H1 (cell line): ENCODE measurements at regions not wholly inside any gene's neighbourhood (a gene's known extent, or its start where the extent isn't known, plus 50 kb on each side); places are given as distances from the start of the nearest gene placed in this dataset.
A peak's percentile ranks its signal among the peaks of the same experiment; 100 is the strongest.

Experiments
- CTCF ChIA-PET: fragments of 300-600 bp; sonication (Branson Sonifier 250); formaldehyde crosslinking; loops from one replicate; lab custom pipeline; 2021; ENCODE audit not compliant: partially characterized antibody; lab: Charles Lee
- POLR2A ChIA-PET: fragments of 300-600 bp; sonication (Branson Sonifier 250); formaldehyde crosslinking; loops from one replicate; lab custom pipeline; 2021; ENCODE audit warnings: inconsistent platforms; ENCODE audit not compliant: partially characterized antibody; lab: Charles Lee
- DNase-seq, 2 experiments: peaks; one replicate each; pipeline versions ENCODE4 v3.0.0 to v3.0.0-alpha.2; 2010 to 2022; ENCODE audit warnings: low spot score in 2 of 2, low read depth in 1 of 2, mixed read lengths in 1 of 2
- FAIRE-seq: peaks from 2 replicates; lab custom pipeline; 2011; peaks lifted over from hg19 to GRCh38; lab: Jason Lieb, UNC
- H2AFZ ChIP-seq: 2 replicates; pipeline ENCODE4 v1.8.1; 2012; ENCODE audit warnings: low read length, inconsistent platforms
- H2AK5ac ChIP-seq: 2 replicates; pipeline ENCODE4 v1.6.1; 2013; ENCODE audit warnings: low read depth, low read length
- H2BK120ac ChIP-seq: replicated peaks from 2 replicates; pipeline ENCODE3; 2013; ENCODE audit warnings: low read depth, low read length, inconsistent platforms
- H2BK12ac ChIP-seq: 2 replicates; pipeline ENCODE4 v1.6.1; 2013; ENCODE audit warnings: low read depth, low read length
- H2BK15ac ChIP-seq: 2 replicates; pipeline ENCODE4 v1.6.1; 2013; ENCODE audit warnings: low read length
- H2BK20ac ChIP-seq: 2 replicates; pipeline ENCODE4 v1.6.1; 2013; ENCODE audit warnings: low read length
- H2BK5ac ChIP-seq: 2 replicates; pipeline ENCODE4 v1.6.1; 2013; ENCODE audit warnings: low read depth, low read length
- H3K14ac ChIP-seq: 2 replicates; pipeline ENCODE4 v1.6.1; 2013; ENCODE audit warnings: inconsistent platforms; ENCODE audit not compliant: insufficient read length
- H3K18ac ChIP-seq: 2 replicates; pipeline ENCODE4 v1.6.1; 2013; ENCODE audit warnings: low read length; ENCODE audit errors: extremely low read depth
- H3K23ac ChIP-seq: 2 replicates; pipeline ENCODE4 v1.6.1; 2013; ENCODE audit warnings: inconsistent platforms; ENCODE audit not compliant: insufficient read length
- H3K23me2 ChIP-seq: 2 replicates; pipeline ENCODE4 v1.6.1; 2013; ENCODE audit warnings: low read depth, low read length
- H3K27ac ChIP-seq: 2 replicates; pipeline ENCODE4 v1.6.1; 2011; ENCODE audit warnings: low read depth, low read length, inconsistent platforms
- H3K27me3 ChIP-seq, 4 experiments: replicated peaks in 1 of 4; 1 replicate in 1 of 4; 2 replicates in 3 of 4; pipeline versions ENCODE4 v1.6.1 to v1.8.1; 2011 to 2013; ENCODE audit warnings: low read length in 3 of 4, mild to moderate bottlenecking in 3 of 4, inconsistent platforms in 2 of 4, mixed read lengths in 2 of 4, moderate library complexity in 1 of 4; ENCODE audit not compliant: control insufficient read depth in 3 of 4, insufficient read depth in 3 of 4; ENCODE audit errors: extremely low read depth in 1 of 4
- H3K36me3 ChIP-seq, 4 experiments: 2 replicates each; pipeline versions ENCODE4 v1.6.1 to v1.8.1; 2011 to 2013; ENCODE audit warnings: mild to moderate bottlenecking in 4 of 4, low read length in 3 of 4, moderate library complexity in 2 of 4, control low read depth in 1 of 4, inconsistent platforms in 1 of 4; ENCODE audit not compliant: insufficient read depth in 4 of 4, control insufficient read depth in 2 of 4
- H3K4ac ChIP-seq: replicated peaks from 2 replicates; pipeline ENCODE3; 2013; ENCODE audit warnings: low read length, low read depth, mixed read lengths, inconsistent platforms; ENCODE audit not compliant: insufficient read length
- H3K4me1 ChIP-seq, 4 experiments: replicated peaks in 1 of 4; 1 replicate in 1 of 4; 2 replicates in 3 of 4; pipeline versions ENCODE4 v1.6.1 to v1.8.1; 2011 to 2013; ENCODE audit warnings: low read length in 3 of 4, inconsistent platforms in 2 of 4, mixed read lengths in 1 of 4; ENCODE audit not compliant: insufficient read depth in 4 of 4, control insufficient read depth in 3 of 4
- H3K4me2 ChIP-seq, 2 experiments: 2 replicates each; pipeline versions ENCODE4 v1.6.1 to v1.8.1; 2011 to 2013; ENCODE audit warnings: low read depth in 2 of 2, low read length in 2 of 2, control low read depth in 1 of 2, inconsistent platforms in 1 of 2, mild to moderate bottlenecking in 1 of 2; ENCODE audit not compliant: insufficient read depth in 1 of 2
- H3K4me3 ChIP-seq, 4 experiments: fragments of 200-600, 300-600 bp in 1 of 4; sonication (generic), shearing (Covaris generic), sonication (Bioruptor Twin) in 1 of 4; 2 replicates each; pipeline versions ENCODE4 v1.5.1 to v1.8.1; 2011 to 2016; ENCODE audit warnings: low read length in 4 of 4, low read depth in 3 of 4, control low read depth in 2 of 4, inconsistent platforms in 2 of 4, mild to moderate bottlenecking in 2 of 4, mixed read lengths in 1 of 4, moderate library complexity in 1 of 4; ENCODE audit not compliant: insufficient read depth in 2 of 4; ENCODE audit errors: extremely low read depth in 1 of 4
- H3K56ac ChIP-seq: replicated peaks from 2 replicates; pipeline ENCODE3; 2013; ENCODE audit warnings: low read depth, mild to moderate bottlenecking, mixed read lengths, low read length, inconsistent platforms; ENCODE audit not compliant: insufficient read length
- H3K79me1 ChIP-seq: 2 replicates; pipeline ENCODE4 v1.6.1; 2013; ENCODE audit warnings: low read depth, low read length, control low read depth
- H3K79me2 ChIP-seq, 2 experiments: 2 replicates each; pipeline versions ENCODE4 v1.6.1 to v1.8.1; 2012 to 2013; ENCODE audit warnings: low read length in 2 of 2, mild to moderate bottlenecking in 2 of 2, inconsistent platforms in 1 of 2; ENCODE audit not compliant: insufficient read depth in 2 of 2, control insufficient read depth in 1 of 2
- H3K9ac ChIP-seq, 4 experiments: replicated peaks in 1 of 4; 1 replicate in 1 of 4; 2 replicates in 3 of 4; pipeline versions ENCODE4 v1.6.1 to v1.8.1; 2011 to 2013; ENCODE audit warnings: low read depth in 3 of 4, low read length in 3 of 4, control low read depth in 2 of 4, mild to moderate bottlenecking in 2 of 4, moderate library complexity in 2 of 4, inconsistent platforms in 1 of 4; ENCODE audit errors: extremely low read depth in 1 of 4
- H3K9me3 ChIP-seq, 2 experiments: 2 replicates each; pipeline versions ENCODE4 v1.6.1 to v1.8.1; 2012 to 2013; ENCODE audit warnings: mild to moderate bottlenecking in 2 of 2, moderate library complexity in 2 of 2, control low read depth in 1 of 2, inconsistent platforms in 1 of 2, low read depth in 1 of 2, low read length in 1 of 2, mixed read lengths in 1 of 2; ENCODE audit not compliant: insufficient read depth in 2 of 2
- H4K20me1 ChIP-seq, 2 experiments: replicated peaks in 1 of 2; 2 replicates each; pipeline versions ENCODE3 to v1.8.1; 2011 to 2013; ENCODE audit warnings: inconsistent platforms in 2 of 2, low read length in 2 of 2, mild to moderate bottlenecking in 1 of 2; ENCODE audit not compliant: insufficient read depth in 2 of 2, control insufficient read depth in 1 of 2
- H4K5ac ChIP-seq: 2 replicates; pipeline ENCODE4 v1.6.1; 2013; ENCODE audit warnings: low read length, low read depth, mixed read lengths, inconsistent platforms; ENCODE audit not compliant: insufficient read length
- H4K8ac ChIP-seq: 2 replicates; pipeline ENCODE4 v1.8.0; 2013; ENCODE audit warnings: mild to moderate bottlenecking, moderate library complexity, low read length, inconsistent platforms; ENCODE audit not compliant: insufficient read depth; ENCODE audit errors: extremely low read depth
- H4K91ac ChIP-seq: replicated peaks from 2 replicates; pipeline ENCODE3; 2013; ENCODE audit warnings: low read length, mixed read lengths, inconsistent platforms; ENCODE audit not compliant: insufficient read length
- CEBPB ChIP-seq: IDR thresholded peaks from 2 replicates; pipeline ENCODE4 v1.6.1; 2012; ENCODE audit warnings: low read depth, low read length
- POU5F1 ChIP-seq: IDR thresholded peaks from 2 replicates; pipeline ENCODE4 v1.6.1; 2011; ENCODE audit warnings: low read depth, mild to moderate bottlenecking, low read length, moderate library complexity
- WGBS, 2 experiments: shearing (Covaris generic) in 1 of 2; methylation state at CpG; one replicate each; pipeline versions ENCODE4 v1.1.6 to v1.1.7; 2013 to 2015; ENCODE audit warnings: low lambda C conversion rate in 2 of 2, mixed read lengths in 2 of 2, inconsistent platforms in 1 of 2, low coverage in 1 of 2, missing lambda C conversion rate in 1 of 2; ENCODE audit not compliant: insufficient replicate concordance in 2 of 2, insufficient coverage in 1 of 2, insufficient read length in 1 of 2; ENCODE audit errors: extremely low coverage in 1 of 2, missing lambda C conversion rate in 1 of 2; 5-methylcytosine and 5-hydroxymethylcytosine counted together

DNA sequence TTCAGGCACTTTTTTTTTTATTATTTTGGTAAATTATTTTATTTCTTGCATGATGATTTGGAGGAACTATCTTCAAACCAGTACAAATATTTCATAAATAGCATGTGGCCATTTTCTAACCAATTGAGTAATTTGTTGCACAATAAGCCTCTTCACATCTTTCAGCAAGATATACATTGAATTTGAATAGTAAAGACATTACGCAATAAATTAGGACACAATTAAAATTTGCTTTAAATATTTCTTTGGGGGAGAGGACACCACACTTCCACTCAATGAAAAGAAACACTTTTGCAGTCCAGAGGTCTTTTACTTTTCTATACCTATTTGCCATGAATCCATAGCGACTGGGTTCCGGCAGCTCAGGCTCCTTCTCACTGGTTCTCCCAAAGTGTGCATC lies 762.6 kb upstream of the GOLIM4 start:
- CTCF ChIA-PET = interaction anchor here (1.0 kb wide), 1 partner anchor 77 kb away, joined by 3 read pairs; no protein-coding TSS in a partner anchor
- Histone ChIP-seq H3K4me1 (no peaks in the 10 kb centered on the region), H3K23me2 (no peaks in the 10 kb centered on the region), H3K79me1 (no peaks in the 10 kb centered on the region), H3K4me2 (no peak overlapping the region), H3K23ac (no peak overlapping the region), H4K5ac (no peak overlapping the region), H3K27me3 (no peaks in the 10 kb centered on the region), H2AK5ac (no peak overlapping the region), H3K18ac (no peak overlapping the region), H2BK15ac (no peak overlapping the region), H3K9ac (no peak overlapping the region), H2BK5ac (no peak overlapping the region), H4K91ac (no peak overlapping the region), H3K79me2 (no peaks in the 10 kb centered on the region), H4K20me1 (no peaks in the 10 kb centered on the region), H3K9me3 (no peaks in the 10 kb centered on the region), H3K36me3 (no peaks in the 10 kb centered on the region), H3K4ac (no peak overlapping the region), H3K56ac (no peak overlapping the region), H3K4me3 (no peak overlapping the region), H3K14ac (no peak overlapping the region), H3K27ac (no peak overlapping the region), H2BK20ac (no peak overlapping the region), H2BK120ac (no peak overlapping the region), H2BK12ac (no peak overlapping the region), H2AFZ (no peak overlapping the region), H4K8ac (no peak overlapping the region)
- TF ChIP-seq POU5F1 = no peak
- TF ChIP-seq CEBPB = peak; percentile 57; the same call in 1 of the 2 replicates
- POLR2A ChIA-PET = no interaction called here
- FAIRE-seq (no peak), DNase-seq (no peak)
- 94% methylated on average over 3 of the region's 3 CpGs; no CpG with 5 or more reads in 1 of the 2 experiments for WGBS, 2 experiments
